Inflammatory macrophage treated with lipopolysaccharide for 4 hours (primary cell): ENCODE measurements at regions not wholly inside any gene's neighbourhood (a gene's known extent, or its start where the extent isn't known, plus 50 kb on each side); places are given as distances from the start of the nearest gene placed in this dataset.

Experiments used
- DNase-seq: peaks from one replicate; pipeline ENCODE4 v3.0.0-alpha.2; 2020

DNA sequence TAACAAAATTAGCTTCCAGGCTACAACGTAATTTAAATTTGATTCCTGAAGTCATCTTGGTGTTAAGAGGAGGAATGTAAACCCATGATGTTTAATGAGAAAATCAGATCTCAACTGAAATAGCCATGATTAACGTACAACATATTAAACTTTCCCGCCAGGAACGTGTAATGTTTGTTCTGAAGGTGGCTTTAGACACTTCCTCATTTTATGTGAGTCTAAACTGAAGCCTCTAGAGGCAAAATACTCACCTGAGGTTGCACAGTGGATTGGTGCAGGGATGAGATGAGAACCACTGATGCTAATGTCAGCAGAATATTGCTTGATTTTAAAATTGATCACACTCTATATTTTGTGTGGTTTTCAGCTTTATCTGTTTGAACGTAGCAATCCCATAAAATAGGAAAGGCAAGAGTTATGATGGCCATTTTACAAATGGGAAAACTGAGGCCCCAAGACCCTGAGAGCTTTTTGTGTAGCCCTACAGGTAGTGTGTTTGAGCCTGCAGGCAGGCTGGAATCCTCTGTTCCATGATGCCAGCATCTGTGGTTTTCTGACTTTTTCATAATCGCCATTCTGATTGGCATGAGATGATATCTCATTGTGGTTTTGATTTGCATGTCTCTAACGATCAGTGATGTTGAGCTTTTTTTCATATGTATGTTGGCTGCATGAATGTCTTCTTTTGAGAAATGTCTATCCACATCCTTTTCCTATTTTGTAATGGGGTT, 243.7 kb upstream of the BMPER start:
- DNase-seq, result no peak

DNA sequence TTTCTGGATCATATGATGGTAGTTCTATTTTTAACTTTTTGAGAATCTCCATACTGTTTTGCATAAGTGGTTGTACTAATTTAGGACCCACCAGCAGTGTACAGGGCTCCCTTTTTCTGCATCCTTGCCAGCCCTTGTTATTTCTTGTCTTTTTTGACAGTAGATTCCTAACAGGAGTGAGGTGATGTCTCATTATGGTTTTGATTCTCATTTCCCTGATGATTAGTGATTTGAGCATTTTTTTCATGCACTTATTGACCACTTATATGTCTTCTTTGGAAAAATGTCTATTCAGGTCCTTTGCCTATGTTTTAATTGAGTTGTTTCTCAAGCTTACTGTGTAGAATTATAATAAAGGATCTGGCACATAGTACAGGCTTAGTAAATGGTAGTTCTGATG, 238.8 kb upstream of the BMPER start:
- DNase-seq, result no peak

DNA sequence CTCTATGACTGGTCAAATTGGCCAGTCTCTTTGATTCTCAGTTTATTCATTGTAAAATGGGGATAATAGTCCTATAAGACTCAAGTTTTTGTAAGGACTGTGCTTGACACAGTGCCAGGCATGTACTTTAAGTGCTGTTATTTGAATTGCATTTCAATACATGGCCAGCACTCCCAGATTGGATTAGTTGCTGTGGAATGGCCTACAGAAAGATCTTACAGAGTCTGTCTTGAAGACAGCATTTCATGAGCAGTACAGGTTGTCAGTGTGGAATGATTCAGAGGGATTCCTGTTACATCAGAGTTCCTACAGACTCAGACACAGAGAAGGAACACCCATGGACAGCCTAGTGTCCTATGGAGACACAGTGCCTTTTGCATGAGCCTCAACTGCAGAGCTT, 238.1 kb upstream of the BMPER start:
- DNase-seq, result no peak

DNA sequence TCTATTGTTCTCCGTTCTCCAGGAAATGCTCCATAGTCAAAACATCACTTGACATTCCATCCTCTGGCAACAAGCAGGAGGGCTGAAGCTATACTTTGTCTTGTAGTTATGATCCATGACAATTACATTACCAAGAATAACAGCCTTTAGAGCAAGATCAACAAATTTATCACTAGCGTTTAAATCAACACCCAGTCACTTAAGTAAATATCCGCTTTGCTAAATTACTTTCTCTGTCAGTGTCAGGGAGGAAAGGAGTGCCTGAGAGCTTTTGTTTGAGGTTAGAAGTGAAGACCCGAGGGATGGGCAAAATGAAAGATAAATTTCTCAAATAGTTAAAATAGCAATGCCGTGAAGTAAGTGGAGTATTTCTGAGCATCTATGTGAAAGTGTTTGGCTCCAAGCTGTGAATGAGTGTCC, 236.1 kb upstream of the BMPER start:
- DNase-seq, result no peak

DNA sequence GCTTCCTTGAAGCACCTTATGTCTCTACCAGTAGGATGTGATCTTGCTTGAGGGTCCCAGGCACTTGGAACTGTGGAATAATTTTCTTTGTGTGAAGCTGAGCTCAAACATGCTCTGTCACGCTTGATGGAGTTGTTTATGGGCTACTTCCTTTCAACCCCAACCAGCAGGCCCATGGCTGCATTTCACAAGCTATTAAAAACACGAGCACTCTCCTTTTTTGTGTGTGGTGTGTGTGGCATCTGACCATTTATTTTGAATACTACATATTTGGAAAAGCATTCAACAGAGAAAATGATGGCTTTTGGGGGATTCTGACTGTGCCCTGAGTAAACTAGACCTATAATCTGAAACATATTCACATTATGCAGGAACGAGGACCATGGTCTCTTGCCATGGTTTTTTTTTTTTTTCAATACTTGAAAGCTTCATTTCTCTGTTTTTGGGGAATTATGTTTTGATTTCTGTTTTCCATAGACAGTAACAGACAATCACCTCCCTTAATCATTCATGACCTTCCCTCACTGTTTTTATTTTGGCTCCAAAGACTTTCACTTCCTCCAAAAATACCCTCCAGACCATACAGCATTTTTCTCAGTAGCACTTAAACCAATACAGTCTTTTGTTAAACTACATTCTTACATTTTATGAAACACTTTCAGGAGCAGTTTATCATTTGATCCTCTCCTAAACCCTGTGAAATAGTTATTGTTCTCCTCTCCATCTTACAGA, 233.6 kb upstream of the BMPER start:
- no peak for DNase-seq

DNA sequence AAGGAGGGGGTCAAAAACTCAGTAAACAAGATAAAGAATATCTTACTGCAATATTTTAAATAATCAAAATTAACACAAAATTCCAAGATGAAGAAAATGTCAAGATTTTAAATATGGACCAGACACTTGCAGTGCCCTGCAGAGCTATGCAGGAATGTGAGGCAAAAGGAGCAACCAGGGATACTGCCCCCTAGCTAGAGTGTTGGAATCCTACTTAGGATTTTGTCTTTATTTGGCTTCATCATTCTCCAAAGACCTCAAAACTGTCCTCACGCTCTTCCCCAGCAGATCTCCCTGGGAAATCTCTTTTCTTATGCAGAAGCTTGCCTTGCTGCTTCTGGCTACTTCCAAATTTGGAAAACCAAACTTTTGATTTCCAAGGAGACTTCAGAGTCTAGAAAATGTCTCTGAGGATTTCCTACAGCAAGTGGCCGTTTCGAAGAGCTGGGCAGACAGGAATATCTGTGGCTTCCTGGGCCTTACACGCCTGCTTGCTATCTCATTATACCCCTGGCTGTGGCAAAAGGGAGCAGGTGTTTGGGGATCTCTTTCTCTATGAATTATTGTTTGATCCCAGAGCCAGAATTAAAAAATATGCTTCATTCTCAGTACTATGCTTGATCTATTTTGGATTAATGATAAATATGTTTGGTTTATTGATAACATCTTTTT, 232.2 kb upstream of the BMPER start:
- no peak for DNase-seq

DNA sequence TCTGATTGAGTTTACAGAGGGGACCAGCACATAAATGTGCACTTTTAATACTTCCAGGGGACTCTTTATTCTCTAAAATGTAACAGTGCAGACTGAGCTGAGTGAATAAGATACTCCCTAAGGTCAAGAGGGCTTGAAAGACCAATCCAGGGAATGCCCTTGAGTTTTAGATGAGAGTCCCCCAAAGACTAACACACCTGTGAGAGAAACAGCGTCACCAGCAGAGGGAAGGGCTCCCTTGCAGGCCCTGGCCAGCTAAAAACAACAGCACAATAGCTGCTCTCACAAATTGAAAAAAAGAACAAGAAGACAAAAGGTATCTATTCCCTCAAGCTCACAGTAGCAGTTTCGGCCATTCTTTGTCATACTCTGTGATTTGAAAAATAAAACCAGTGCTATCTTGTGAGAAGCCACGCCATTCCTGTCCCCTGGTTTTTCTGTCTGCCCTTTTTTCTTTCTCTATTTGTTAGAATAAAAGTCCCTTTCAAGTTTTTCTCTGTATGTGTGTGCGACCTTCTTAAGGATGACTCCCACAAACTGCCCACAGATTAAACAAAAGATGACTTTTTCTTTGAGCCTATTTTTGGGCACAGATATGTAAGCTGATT, 230.4 kb upstream of the BMPER start:
- no peak for DNase-seq

DNA sequence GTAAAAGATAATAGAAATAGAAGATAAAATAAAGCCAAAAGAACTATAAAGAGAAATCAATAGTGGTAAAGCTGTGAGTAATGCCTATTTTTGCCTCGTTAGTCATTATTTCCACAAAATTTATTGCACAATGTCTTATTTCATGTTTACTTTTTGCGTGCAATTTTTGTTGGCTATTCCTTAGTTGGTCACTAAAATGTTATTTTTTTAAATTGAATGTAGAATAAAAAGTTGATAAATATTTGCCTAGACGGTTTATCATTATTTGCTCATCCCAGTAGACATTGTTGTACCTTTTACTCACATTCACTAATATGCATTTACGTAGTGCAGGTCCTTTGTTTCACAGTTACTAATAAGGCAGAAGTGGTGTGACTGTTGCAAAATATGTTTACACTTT, 227.8 kb upstream of the BMPER start:
- peak; percentile 23 for DNase-seq

DNA sequence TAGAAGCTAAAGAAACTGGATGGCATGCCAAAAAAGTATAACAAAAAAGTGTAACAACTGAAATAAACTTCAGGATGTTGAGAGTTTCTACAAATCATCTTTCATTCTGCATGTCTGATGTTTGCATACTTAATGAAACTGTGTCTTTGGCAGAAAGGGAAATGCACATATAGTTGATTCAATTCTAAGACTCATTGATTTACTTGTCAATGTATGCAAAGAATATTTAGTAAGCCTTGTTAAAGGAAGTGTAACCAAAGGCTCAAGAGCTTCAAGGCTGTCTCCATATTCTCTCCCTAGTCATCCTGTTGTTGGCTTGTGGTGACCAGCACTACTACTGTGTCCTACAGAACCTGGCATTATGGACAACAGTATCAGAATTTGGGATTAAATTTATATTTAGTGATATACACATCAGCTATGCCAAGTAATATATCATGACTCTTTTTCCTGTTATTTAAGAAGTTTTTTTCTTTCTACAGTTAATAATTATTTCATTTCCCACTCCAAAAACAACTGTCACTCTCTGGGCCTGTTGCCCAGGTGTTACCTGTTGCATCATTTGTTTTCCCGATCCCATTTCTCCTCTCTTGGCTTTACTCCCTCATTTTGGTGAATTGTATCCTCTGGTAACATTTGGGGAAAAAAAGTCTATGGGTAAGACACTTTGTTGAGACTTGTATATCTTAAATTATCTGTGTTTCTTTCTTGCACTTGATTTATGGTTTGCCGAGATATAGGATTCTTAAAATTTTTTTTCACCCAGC, 226.6 kb upstream of the BMPER start:
- DNase-seq, result no peak

DNA sequence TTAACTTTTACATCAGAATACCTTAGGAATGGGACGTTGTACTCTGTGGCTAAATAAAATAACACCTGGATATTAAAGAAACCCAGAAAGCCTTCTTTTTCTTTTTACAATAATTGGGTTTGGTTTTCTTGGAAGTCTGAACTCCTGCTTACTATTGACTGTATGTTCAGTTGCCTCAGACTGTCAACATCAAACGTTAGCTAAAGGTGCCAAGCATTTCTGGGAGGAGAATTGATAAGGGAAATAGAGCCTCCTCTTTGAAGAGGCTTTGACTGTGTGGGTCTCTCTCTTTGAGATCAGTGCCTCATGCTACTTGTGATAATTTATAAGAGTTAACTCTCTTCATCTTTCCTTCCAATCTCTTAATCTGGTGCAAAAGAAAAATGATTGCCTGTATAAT, 224.7 kb upstream of the BMPER start:
- no peak for DNase-seq

DNA sequence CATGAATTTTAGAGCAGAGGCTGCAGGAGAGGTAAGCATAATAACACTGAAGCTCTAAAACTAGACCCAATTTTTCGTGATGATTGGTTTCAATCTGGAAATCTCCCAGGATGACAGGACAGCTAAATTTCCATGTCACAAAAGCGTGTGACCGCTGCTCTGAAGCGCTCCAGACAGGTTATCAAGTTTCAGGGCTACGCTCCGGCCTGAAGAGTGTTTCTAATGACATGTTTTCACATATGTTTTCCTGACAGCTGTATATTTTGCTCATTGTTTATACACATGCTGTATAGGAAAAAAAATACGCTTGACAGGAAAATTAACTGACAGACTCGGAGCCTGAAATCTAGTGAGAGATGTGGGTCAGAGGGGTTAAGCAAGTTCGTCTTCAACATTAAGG, 219.8 kb upstream of the BMPER start:
- DNase-seq, result no peak

DNA sequence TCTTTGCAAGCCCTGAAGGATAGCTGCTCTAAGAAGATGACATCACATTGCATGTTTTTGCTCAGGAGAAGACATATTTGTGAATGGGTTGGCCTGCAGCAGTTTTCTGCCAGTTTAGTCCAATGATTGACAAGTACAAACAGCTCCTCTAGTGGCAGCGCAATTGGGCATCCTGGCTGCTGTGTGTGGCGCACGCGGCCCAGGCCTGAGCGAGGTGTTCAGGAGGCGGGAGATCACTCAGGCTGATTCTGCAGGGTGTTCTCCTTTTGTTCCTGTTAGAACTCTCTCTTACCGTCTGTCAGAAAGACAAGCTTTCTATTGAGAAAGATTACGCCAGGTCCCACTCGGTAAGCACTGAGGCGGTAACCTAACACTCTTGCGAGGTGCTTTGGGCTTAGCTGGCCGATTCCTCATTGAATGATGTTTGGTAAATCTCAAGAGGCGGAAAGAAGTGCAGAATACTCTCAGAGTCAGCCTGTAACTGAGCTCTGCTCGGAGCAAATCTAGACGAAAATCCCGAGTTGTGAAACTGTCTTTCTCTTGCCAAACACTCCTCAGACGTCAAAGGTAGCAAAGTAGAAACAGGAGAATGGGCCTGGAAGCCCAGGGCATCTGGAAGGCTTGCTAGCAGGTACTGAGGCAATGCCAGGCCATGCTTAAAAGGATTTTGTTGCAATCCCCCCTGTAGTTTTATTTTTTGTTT, 219.2 kb upstream of the BMPER start:
- DNase-seq, result no peak

DNA sequence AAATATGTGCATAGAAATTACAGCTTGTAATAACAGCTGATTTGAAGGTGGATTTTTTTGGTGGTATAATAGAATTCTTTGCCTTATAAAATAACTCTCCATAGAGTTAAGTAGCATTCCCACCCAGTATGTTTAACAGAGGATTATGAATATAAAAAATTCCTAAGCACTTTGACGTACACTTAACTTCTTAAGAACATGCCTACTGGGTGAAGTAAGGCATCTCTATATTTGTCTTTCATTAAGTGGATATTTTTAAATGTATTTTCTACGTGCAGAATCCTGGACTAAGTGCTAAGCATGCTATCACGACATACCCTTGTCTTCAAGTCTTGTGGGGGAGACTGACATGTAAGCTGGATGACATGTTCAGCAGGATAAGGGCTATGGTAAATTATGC, 217.7 kb upstream of the BMPER start:
- no peak for DNase-seq

DNA sequence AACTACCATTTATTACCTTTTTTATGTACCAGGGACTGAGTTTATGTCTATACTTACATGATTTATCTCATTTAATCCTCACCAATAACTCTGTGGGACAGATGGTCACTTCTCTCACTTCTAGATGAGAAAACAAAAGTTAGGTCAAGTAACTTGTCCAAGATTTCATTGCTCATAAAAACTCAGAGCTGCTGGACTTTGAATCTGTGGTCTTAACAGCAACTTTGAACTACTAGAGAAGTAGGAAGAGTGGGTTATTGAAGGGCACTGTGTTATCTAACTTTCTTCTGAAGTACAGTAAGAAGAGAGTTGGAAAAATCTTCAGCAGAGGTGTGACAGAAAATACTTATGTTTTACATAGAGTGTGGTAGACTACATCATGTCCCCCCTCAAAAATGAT, 214.2 kb upstream of the BMPER start:
- DNase-seq, result no peak

DNA sequence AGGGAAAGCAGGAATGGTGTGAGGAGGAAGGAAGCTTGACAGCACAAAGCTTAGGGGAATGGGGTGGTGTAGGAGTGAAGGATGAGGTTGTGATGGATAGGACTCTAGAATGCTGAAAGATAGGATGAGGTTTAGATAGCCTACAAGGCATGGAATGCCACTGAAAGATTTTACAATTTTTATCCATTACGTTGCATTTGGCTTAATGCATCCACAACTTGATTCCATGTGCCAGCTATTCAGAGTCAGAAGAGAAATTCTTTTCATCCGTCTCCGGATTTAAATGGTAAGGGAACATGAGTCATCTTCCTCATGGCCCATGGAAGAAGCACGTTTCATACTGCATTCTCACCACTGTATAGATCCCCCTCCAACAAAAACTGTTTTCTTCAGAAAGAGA, 212.4 kb upstream of the BMPER start:
- DNase-seq, result no peak

DNA sequence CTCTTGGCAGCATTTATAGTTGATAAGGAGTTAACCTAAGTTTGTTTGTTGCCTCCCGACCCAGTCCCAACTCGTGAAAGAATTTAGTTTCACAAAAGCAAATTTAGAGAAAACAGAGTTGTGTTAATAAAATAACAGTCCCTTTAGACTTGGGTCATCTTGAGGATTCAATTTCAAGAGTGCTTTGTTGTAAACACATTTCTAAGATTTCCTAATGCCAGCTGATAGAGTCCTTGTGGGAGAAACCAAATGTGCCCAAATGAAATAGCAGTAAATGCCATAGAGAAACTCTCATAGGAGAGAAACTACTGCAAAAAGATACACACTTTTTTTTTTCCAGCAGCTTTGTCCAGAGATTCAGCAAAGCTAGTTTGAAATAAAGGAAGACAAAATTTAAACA, 211.3 kb upstream of the BMPER start:
- no peak for DNase-seq

DNA sequence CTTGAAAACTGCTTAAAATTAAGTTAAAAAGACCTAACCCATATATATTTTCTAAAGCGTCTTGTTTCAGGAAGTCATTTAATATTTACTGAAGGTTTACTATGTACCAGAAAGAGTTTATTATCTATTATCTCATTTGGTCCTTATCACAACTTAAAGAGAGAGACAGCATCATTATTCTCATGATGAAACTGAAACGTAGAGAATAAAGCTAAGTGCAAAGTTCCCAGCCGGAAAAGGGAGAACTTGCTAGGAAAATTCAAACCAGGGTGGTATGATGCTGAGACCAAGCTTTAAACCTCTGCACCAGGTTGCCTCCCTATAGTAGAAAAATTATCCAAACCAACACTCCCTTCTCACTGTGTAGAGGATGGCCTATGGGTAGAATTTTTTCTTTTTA, 207.7 kb upstream of the BMPER start:
- no peak for DNase-seq

DNA sequence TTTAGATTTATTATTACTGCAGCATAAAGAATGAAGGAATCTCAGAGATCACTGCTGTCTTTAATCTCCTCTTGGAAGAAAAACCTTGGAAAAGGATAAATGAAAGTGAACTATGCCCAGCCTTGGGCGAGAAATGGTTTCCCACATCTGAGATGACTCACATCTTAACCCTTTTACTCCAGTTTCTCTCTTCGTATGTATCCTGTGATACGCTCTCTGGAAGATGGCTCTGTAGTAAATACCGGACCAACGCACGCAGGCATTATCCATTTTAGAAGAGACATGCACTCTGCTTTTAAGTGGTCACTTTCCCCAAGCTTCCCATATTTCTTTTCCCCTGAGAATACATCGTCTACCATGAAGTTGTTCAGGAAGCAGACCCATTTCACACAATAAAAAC, 207.3 kb upstream of the BMPER start:
- DNase-seq, result no peak

DNA sequence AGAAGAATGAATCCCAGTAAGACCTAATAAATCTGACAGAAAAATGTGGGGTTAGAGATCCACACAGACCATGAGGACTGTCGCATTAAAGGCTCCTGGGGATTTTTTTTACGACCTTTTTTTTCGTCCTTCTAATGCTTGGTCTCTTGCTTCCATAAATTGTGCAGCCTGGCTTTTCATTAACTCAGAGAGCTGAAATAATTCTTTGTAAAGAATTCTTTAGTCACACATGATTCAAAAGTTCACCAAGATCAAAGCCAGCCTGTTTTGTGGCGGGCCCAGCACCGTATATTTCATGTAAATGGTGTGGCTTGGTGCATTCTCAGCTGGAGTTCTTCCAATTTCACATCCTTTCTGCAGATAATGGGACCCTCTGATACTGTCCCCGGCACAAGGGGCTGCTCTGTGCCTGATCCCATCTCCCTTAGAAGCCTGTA, 206.6 kb upstream of the BMPER start:
- DNase-seq, result no peak

DNA sequence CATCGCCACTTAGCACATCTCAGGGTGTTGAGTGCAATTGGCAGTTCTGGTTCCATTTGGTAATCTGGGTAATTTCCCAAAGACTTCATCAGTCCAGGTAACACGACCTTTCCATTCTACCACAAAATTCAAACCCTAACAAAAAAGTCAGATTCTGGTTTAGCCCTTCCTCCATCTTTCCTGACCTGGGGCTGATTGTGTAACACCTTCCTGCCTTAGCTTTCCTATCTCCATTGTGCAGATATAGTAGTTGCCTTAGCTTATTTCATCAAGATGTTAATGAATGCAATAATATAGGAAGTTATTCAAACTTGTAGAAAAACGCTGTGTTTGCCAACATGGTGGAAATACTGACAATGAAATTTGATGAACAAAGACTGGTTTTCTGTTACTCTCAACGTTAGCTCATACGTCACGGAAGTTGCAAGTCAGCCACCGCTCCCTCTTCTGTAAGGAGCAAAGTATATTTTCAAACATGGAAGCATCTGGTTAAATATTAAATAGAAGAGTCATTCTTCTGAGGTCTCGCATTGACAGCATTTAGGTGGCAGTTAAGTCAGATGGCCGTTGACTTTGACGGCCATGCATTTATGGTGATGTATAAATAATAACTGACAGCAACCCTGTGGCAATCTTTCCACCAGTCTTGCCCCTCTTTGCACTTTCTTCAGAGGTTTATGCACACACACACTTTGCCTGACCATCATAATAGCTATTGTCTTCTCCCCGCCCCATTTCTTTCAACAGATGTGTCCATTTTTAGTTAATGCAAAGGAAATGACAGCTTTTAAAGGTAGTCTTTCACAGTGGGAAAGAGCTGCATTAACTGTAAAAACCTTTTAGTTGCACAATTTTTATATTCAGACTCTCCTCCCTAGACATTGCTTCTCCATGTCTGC, 205.1 kb upstream of the BMPER start:
- no peak for DNase-seq

DNA sequence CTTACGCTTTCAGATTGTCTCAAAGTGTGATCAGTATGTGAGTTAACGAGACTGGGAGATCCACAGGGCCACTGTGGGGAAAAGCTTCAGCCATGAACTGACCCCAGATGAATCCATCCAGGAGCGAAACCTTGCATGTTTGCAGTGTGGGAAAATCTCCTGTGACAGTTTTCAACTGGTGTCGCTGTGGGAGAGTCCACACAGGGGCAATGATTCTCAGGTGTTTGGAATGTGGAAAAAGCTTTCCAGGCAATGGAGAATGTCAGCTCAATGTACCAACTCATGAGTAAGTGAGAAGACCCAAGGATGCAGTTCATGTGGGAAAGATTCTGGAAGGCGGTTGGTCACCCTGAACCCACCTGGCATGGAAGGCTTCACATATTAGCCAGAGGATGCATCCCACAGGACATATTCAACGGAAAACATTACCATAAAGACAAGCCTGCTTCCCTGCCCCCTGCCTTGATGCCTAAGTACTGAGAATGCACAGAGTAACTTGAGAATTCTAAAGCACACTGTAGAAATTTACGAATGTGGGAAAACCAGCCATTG, 204.1 kb upstream of the BMPER start:
- DNase-seq, result no peak
